Ovary (tissue), 3 donors: ENCODE measurements at regions not wholly inside any gene's neighbourhood (a gene's known extent, or its start where the extent isn't known, plus 50 kb on each side); places are given as distances from the start of the nearest gene placed in this dataset.

Experiments
- EP300 ChIP-seq: sonication (generic); formaldehyde crosslinking; IDR thresholded peaks from one replicate; pipeline ENCODE4 v1.6.1; 2017; ENCODE audit warnings: antibody characterized with exemption
- POLR2A ChIP-seq: fragments of 450-650 bp; IDR thresholded peaks from one replicate; pipeline ENCODE4 v1.6.1; 2017; ENCODE audit warnings: antibody characterized with exemption, mild to moderate bottlenecking, moderate library complexity
- TF ChIP-seq, protein P1 (sequence below), 3 donors: fragments of 450-650 bp in 2 of 3; fragments of 200-600 bp in 1 of 3; IDR thresholded peaks; one replicate each; pipeline versions ENCODE4 v1.5.1 to v1.8.0; 2016 to 2022; ENCODE audit warnings: antibody characterized with exemption in 3 of 3, mild to moderate bottlenecking in 1 of 3
- donor health status: DM: no; HTN: no; CAD: no.

DNA sequence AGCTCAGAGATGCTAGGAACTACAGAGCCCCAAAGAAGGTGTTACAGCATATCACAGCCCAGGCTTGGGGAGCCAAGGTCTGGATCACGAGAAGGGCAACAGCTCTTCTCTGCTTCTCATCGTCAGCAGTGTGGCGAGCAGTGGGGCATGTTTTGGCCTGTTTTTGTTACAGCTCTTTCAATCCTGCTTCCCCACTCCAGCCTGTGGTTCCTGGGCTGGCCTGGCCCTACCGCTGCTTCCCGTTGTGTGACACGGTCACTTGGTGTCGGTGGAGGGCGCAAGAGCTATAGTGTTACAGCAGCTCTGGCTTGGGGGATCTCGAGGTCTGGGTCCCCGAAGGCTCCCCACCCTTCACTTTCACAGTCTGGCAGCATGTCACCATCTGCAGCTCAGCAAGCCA, 870.2 kb downstream of the CBLN2 start:
- TF ChIP-seq, protein P1, sequence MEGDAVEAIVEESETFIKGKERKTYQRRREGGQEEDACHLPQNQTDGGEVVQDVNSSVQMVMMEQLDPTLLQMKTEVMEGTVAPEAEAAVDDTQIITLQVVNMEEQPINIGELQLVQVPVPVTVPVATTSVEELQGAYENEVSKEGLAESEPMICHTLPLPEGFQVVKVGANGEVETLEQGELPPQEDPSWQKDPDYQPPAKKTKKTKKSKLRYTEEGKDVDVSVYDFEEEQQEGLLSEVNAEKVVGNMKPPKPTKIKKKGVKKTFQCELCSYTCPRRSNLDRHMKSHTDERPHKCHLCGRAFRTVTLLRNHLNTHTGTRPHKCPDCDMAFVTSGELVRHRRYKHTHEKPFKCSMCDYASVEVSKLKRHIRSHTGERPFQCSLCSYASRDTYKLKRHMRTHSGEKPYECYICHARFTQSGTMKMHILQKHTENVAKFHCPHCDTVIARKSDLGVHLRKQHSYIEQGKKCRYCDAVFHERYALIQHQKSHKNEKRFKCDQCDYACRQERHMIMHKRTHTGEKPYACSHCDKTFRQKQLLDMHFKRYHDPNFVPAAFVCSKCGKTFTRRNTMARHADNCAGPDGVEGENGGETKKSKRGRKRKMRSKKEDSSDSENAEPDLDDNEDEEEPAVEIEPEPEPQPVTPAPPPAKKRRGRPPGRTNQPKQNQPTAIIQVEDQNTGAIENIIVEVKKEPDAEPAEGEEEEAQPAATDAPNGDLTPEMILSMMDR (IDR thresholded peaks at IDR 0.05) = no peak
- TF ChIP-seq POLR2A = no peak
- no peak for TF ChIP-seq EP300
